ENCODE measurements at regions not wholly inside any gene's neighbourhood (a gene's known extent, or its start where the extent isn't known, plus 50 kb on each side); places are given as distances from the start of the nearest gene placed in this dataset.
A peak's percentile ranks its signal among the peaks of the same experiment; 100 is the strongest.

DNA sequence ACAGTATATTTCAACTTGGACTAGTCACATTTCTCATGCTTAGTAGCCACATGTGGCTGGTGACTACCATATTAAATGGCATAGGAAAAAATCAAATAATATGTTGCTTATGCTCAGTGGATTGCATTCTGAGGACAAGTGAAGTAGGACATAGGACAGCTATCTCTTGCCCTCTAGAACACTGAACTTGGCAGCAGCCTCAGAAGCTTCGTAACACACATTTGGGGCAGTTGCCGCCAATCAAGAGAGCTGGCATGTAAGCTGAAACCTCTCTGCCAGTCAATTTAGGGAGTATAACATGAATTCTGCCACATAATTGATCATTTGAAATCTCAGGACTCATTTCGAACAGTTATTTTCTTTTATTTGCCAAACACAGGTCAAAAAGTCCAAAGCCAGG, 505.5 kb downstream of the MAT2B start:
- intact Hi-C loops (cut with DNase I): loop anchor here (5.0 to 10.0 kb wide), 3 partner anchors 446 to 1196 kb away; no protein-coding TSS in a partner anchor
- no peak for TF ChIP-seq POLR2A (IDR thresholded peaks at IDR 0.05)
- TF ChIP-seq, protein P1, sequence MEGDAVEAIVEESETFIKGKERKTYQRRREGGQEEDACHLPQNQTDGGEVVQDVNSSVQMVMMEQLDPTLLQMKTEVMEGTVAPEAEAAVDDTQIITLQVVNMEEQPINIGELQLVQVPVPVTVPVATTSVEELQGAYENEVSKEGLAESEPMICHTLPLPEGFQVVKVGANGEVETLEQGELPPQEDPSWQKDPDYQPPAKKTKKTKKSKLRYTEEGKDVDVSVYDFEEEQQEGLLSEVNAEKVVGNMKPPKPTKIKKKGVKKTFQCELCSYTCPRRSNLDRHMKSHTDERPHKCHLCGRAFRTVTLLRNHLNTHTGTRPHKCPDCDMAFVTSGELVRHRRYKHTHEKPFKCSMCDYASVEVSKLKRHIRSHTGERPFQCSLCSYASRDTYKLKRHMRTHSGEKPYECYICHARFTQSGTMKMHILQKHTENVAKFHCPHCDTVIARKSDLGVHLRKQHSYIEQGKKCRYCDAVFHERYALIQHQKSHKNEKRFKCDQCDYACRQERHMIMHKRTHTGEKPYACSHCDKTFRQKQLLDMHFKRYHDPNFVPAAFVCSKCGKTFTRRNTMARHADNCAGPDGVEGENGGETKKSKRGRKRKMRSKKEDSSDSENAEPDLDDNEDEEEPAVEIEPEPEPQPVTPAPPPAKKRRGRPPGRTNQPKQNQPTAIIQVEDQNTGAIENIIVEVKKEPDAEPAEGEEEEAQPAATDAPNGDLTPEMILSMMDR (IDR thresholded peaks at IDR 0.05): no peak
- 63 to 80% (median 73%) methylated on average over 3 of the region's 3 CpGs for whole genome bisulfite sequencing, 4 donors

DNA sequence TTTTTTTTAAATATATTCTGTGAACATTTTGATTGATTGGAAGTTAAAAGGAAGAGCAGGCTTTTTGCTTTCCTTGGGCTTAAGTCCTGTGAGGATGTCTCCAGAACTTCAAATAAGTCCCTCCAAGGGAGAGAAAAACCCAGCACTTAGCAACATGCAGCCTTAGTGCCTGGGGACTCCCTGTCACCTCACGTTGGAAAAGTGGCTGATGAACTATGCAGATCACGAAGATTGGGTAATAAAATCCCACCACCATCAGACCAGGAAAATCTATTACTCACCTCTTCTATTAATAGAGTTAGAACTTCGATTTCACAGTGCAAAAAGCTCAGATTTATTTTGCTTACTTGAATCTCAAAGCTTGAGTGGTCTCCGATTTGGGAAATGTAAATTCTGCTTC, 507.0 kb downstream of the MAT2B start:
- no peak for DNase-seq
- H3K9me3 ChIP-seq (replicated peaks in 1 of 3): no peaks in the 10 kb centered on the region
- TF ChIP-seq, protein P1 (IDR thresholded peaks at IDR 0.05): no peak
- no peak for TF ChIP-seq POLR2A (IDR thresholded peaks at IDR 0.05)
- H3K27me3 ChIP-seq: no peaks in the 10 kb centered on the region
- 18 to 30% (median 26%) methylated on average over 4 of the region's 4 CpGs for WGBS, 4 donors
- H3K27ac ChIP-seq: no peak overlapping the region
- H3K36me3 ChIP-seq (replicated peaks in 1 of 2): no peaks in the 10 kb centered on the region
- intact Hi-C loops (cut with DNase I): loop anchor here (5.0 to 10.0 kb wide), 3 partner anchors 448 to 1195 kb away; no protein-coding TSS in a partner anchor
- H3K4me3 ChIP-seq: no peak overlapping the region
- H3K4me1 ChIP-seq (replicated peaks in 1 of 2): no peaks in the 10 kb centered on the region

More for the DNA sequence above, 505.5 kb downstream of the MAT2B start:
- no peak for DNase-seq
- Histone ChIP-seq H3K4me3 (no peak overlapping the region), H3K9me3 (replicated peaks in 1 of 3) (no peaks in the 10 kb centered on the region), H3K36me3 (replicated peaks in 1 of 2) (no peaks in the 10 kb centered on the region), H3K27ac (no peak overlapping the region), H3K4me1 (replicated peaks in 1 of 2) (no peaks in the 10 kb centered on the region), H3K27me3 (no peaks in the 10 kb centered on the region)

DNA sequence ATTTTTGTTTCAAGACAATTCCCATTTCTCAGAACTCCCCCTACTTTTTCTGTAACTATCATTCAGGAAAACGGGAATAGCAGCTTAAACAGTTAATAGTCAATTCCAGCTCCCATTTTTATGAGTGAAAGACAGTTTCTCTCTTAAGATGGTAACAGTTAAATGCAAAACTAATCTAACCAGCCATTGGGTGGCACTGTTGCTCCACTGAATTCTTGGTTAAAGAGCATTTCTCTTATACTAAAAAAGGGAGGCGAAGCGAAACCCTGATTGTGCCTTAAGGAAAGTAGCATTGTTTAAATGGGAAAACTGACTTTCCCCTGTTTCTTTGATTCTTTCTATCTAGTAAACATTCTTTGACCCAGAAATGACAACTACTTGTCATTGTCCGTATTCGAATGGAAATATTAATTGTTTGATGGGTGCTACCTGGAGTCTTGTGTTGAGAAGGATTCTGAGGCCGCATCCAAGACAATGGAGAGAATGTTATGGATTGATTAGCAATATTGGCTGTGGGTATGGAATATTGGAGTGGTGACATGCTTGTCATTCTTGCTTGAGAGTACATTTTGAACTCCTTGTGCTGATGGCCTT, 507.8 kb downstream of the MAT2B start:
- intact Hi-C loops (cut with DNase I): loop anchor here (5.0 to 10.0 kb wide), 3 partner anchors 448 to 1194 kb away; no protein-coding TSS in a partner anchor
- TF ChIP-seq, protein P1 (IDR thresholded peaks at IDR 0.05): peak; percentile 47 to 82 (median 74)
- no peak for TF ChIP-seq POLR2A (IDR thresholded peaks at IDR 0.05)
- Histone ChIP-seq H3K36me3 (replicated peaks in 1 of 2) (no peaks in the 10 kb centered on the region), H3K4me3 (no peak overlapping the region), H3K27ac (no peak overlapping the region), H3K27me3 (no peaks in the 10 kb centered on the region), H3K4me1 (replicated peaks in 1 of 2) (no peaks in the 10 kb centered on the region), H3K9me3 (replicated peaks in 1 of 3) (no peaks in the 10 kb centered on the region)
- DNase-seq: peak; percentile 36 to 82 (median 62)
- WGBS, 4 donors: 44 to 53% (median 50%) methylated on average over 6 of the region's 6 CpGs

DNA sequence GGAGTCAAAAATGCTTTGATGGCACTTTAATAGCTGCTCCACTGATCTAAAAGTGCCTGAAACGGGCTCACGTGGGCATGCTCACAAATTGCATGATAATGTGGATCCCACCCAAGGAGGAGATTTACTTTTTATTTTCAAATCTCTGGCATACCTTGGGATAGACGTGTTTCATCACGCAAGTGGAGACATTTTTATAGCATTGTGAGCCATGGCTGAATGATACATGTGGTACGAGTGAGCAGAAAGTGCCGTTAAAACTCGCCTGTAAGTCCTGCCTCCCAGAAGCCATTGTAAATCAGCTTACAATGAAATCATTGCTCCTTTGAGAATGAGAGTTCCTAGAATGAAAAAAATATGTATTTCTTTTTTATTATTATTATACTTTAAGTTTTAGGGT, 514.7 kb downstream of the MAT2B start:
- no peak for DNase-seq
- H3K36me3 ChIP-seq (replicated peaks in 1 of 2): no peaks in the 10 kb centered on the region
- H3K4me3 ChIP-seq: no peak overlapping the region
- H3K27me3 ChIP-seq: no peaks in the 10 kb centered on the region
- 64 to 69% (median 67%) methylated on average over 7 of the region's 7 CpGs for WGBS, 4 donors
- no peaks in the 10 kb centered on the region for H3K9me3 ChIP-seq (replicated peaks in 1 of 3)
- no peaks in the 10 kb centered on the region for H3K4me1 ChIP-seq (replicated peaks in 1 of 2)
- H3K27ac ChIP-seq: no peak overlapping the region
- intact Hi-C loops (cut with DNase I): loop anchor here in 1 of 2 donors (5.0 kb wide), 1 partner anchor 482 kb away; no protein-coding TSS in a partner anchor
- no peak for TF ChIP-seq POLR2A (IDR thresholded peaks at IDR 0.05)
- TF ChIP-seq, protein P1 (IDR thresholded peaks at IDR 0.05): no peak
